ENCODE measurements at regions not wholly inside any gene's neighbourhood (a gene's known extent, or its start where the extent isn't known, plus 50 kb on each side); places are given as distances from the start of the nearest gene placed in this dataset.
"Not testable (repeated sequence)": the region's sequence is repeated elsewhere in the genome, so short reads cannot be mapped to it uniquely, and the experiment has no call there.

DNA sequence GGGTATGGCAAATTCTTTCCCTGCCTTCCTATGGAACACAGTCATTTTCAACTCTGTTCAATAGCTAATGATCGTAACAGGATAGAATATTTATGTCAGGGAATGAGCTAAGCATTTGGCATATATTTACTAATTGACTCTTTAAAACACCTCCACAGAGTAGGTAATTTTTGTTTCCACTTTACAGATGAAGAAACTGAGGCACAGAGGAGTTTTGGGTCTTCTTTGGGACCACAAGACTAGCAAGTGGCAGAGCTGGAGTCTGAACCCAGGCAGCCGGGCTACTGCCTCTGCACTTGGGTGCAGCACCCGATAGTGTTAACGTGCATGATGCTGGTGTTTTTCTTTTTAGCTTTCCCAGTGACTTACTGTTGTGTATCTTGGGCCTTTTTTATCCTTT is 384.0 kb downstream of the SFMBT2 start:
- no peak for DNase-seq

DNA sequence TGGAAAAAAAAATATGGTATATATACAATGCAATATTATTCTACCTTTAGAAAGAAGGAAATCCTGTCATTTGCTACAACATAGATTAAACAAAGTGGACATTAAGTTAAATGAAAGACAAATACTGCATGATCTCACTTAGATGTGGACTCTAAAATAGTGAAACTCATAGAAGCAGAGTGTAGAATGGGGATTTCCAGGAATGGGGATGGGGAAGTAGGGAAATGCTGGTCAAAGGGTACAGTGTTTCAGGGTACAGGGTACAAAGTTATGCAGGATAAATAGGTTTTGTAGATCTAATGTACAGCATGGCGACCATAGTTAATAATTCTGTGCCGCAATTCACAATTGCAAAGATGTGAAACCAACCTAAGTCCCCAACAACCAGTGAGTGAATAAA is 385.5 kb downstream of the SFMBT2 start:
- no peak for DNase-seq

DNA sequence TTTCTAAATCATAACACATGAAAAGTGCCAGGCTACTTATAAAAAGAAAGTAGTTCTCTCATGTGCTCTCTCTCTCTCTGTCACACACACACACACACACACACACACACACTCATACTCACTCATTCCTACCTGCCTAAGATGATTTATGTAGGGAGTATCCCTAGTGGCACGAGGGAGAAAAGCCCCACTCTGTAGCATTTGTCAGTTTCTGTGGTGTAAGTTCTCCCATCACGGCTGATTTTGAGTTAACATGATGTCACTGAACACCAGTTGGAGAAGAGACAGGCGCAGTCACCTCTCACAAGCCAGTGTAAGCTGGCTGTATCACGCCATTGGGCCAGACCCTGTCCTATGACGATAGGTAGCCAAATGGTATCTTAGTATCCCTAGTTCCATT is 395.4 kb downstream of the SFMBT2 start:
- DNase-seq = no peak

DNA sequence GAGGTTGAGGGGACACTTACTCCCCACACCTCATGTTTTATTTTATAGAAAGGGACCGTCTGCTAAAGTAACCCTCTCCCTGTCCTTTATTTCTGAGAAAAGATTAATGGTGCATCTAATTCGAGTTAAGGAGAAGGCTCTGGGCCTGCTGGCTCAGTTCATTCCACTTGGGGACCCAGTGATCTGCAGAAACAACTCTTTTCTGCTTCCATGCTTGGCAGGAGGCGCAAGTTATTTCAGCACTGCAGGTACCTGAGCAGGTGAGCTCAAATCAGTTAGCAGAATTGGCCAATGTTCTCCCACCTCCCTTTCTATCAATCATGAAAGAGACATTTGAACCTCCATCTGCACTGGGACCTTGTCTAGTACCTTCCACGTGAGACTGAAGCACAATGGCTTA is 396.1 kb downstream of the SFMBT2 start:
- DNase-seq = no peak

DNA sequence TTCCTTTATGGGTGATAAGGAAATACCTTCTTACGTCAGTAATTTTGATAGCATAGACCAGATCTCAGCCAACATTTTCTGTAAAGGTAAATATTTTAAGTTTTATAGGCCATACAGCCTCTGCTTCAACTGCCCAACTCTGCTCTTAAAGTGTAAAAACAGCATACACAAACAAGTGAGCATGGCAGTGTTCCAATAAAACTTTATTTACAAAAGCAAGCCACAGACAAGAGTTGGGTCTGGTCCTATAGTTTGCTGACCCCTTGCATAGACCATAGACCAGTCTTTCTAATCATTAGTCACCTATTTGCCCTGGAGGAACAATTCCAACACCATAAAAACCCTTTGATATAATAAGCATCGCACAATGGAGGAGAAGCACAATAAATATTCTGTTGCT is 398.8 kb downstream of the SFMBT2 start:
- no peak for DNase-seq

DNA sequence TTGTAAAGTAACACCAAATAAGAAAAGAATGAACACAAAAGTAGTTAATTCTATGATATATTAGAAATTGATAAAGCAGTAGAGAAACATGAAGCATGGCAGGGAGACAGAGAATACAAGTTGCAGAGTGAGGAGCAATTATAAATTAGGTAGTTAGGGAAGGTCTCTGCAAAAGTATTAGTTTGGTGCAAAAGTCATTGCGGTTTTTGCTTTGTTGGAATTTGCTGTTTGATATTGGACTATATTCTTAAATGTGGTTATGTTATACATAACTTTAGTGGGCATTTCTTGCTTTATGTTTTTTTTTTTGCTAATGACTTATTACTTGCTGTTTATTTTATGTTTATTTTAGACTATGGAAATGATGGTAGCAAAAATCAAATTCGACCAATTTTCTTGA is 402.2 kb downstream of the SFMBT2 start:
- no peak for DNase-seq

DNA sequence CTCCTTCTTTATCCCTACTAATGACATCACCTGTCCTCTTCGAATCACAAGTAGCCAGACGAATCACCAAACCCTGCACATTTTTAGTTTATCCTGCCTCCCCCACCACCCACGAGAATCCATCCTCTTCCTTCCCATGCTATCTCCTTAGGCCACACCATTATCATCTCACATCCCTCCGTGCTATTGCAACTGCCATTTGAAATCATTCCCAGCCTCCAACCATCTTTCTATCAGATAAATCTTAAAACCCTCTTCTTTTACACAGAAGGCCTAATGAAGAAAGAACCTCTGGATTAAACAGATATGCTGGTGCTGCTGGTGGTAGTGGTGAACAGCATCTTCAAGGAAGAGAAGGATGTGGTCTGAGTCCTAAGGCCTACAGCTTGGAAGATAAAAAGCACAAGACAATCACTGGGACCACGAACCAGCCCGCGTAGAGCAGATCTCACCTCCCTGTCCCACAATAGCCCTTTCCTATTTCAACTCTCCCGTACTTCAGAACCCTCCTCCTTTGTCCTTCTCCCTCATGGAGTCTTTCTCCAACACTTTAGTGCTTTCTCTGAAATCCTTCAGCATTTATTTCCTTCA is 403.1 kb downstream of the SFMBT2 start:
- DNase-seq = no peak

DNA sequence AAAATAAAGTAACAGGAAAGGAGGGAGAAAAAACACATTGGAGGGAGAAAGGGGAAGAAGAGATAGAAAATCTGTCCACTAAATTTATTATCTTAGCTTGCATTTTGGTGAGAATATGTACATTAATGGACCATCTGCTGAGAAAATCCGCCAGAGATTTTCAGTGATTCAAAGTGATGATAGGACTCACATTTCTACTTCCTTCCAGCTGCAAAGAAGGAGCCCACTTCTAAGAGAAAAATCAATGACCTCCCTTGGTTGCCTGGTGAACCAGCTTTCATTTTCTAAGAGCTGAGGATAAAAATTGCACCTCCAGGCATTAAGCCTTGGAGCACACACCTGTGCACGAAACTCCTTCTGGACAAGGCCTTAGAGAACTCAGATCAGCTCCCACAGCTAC is 404.3 kb downstream of the SFMBT2 start:
- no peak for DNase-seq

DNA sequence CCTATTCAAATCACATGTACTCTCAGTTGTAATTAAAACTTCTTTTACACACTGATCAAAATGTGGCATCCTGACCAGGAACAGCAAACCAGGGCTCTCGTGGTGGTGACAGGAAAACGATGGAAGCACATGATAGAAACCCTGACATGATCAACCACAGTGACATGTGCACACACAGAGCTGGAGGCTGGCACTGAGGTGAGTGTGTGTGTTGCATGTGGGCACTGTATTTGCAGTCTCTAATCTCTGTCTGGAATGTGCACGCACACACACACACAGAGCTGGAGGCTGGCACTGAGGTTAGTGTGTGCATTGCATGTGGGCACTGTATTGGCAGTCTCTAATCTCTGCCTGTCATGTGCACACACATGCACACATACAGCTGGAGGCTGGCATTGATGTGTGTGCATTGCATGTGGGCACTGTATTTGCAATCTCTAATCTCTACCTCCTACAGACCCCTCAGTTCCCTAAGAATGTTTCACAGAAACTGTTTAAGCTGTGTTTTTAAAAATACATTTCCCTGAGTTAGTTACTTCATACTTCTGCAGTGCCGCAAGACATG is 406.9 kb downstream of the SFMBT2 start:
- no peak for DNase-seq

DNA sequence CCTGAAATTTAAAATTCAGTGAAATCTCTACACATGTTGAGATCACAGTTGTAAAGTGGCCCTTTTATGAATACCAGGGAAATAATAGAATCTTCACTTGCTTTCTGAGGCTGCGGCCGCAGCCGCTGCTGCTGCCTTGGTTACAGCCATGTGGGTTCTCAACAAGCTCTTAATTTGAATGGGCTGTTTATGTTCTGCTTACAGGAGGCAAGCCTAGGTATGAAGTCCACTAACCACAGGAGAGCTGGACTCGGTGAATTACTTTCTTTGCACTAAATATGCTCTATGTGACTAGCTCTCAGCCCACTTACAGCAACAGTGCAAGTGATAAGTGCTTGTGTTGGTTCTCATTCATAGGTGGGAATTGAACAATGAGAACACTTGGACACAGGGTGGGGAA is 410.8 kb downstream of the SFMBT2 start:
- DNase-seq = no peak

DNA sequence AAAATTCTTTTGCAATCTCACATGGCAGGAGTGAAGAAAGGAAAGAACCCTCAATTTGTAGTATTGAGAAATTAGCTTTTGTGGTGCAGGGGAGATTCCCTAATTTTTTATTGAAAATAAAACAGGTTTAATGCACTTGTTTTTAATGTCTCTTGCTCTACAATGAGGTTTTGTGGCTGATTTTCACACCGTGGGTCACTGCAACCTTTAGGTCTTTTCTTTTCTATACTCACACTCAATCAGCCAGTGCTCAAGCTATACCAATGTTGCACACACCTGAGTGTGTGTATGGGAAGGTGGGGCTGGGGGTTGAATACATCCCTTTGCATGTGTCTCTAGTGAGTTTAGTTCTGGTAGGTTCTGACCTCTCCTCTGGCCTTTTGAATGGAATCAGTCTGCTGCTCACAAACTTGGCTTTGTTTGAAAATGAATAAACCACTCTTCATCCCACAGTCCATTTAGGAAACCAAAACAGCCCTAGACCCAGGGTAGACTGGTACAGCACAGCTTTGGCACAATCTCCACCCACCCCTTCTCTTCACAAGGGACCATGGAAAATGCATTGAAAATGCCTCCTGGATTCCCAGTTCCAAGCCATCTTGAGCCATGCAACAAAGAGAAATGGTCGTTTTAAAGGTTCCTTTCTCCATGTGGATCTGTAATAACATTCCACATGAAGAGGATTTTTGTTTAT is 411.5 kb downstream of the SFMBT2 start:
- no peak for DNase-seq

DNA sequence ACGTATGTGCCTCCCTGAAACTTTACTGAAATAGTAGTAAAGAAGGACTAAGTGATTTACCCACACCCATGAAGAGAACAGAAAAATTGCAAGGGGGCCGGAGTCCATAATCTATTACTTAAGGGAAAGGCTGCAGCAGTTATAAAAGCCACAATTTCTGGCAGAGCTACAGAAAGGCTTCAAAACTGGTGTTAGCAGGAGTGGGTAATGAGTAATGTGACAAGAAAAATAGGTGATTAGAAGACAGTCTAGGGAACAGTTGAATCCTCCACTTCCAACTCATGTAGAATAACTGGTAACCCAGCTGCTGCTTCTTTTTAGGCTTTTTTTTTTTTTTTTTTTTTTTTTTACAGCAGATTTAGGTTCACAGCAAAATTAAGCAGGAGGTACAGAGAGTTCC is 413.3 kb downstream of the SFMBT2 start:
- DNase-seq = no peak

DNA sequence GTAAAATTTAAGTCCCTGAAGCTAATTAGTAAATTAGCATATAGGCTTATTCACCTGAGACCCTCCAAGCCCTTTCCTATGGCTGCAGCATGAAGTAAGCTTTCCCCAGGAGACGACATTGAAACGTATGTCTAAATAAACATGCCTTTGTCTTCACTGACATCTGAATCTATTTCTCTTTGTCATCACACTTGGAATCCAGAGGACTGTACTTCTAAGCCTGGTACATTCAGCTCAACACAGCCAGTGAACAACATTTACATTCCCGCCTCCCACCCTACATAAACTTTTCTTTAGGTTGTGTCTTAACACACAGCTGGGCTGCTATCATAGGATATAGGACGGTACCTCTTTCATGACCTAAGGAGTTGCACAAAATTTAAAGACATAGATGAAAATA is 414.4 kb downstream of the SFMBT2 start:
- no peak for DNase-seq

DNA sequence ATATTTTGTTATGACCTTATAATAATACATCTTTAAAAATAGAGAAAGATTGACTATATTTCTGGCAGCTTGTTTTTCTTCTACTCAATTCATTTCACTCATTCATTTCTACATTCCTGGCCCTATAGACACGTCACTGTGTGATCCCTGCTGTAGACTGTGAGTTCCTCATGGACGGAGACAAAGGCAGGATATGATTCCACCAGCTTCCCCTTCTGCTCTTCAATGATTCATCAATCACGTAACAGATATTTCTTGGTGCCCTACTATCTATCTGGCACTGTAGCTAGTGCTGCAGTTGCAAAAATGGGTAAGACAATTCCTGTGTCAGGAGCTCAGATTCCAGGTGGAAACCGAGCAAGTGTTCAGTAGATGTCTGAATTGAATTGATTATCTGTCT is 415.0 kb downstream of the SFMBT2 start:
- DNase-seq = no peak

DNA sequence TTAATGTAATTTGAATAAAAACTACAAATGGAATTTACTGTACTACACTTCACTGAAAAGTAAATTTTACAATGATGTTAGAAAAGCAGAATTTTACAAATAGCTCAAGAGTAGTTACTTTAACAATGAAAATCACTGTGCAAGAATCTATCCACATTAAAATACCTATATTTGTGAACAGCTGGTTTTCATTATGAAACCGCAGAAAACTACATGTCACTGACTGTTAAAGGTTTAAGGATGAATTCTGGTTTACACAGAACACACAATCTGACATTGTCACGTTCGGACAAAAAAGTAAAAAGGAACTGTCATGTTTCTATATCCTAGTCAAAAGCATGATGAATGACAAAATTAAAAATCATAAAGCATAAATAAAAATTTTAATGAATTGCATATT is 415.3 kb upstream of the PRKCQ start:
- no peak for DNase-seq

DNA sequence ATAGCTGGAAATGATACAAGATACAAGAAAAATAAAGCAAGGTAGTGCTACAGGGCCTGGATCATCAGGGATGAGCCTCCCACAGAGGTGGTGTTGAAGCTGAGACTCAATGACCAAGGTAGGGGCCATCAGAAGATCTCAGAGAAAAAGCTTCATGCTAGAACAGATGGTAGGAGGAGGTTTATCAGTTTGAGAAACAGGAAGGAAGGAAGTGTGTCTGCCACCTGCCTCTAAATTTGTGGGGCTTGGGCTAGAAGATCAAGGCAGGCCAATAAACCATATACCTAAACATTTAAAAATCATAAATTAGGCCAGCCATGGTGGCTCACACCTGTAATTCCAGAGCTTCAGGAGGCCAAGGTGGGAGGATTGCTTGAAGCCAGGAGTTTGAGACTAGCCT is 410.8 kb upstream of the PRKCQ start:
- no peak for DNase-seq

DNA sequence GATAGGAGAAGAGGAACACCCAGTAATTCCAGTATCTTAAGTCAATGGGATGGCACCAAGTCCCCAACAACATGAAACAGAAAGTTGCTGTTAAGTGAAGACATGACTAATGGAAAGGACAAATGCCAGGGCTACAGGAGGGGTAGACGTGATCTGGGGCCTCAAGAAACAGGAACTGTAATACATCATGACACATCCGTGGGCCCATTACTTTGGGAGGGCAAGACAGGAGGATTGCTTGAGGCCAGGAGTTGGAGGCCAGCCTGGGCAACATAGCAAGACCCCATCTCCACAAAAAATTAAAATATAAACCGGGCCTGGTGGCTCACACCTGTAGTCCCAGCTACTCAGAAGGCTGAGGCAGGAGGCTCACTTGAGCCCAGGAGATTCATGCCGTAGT is 408.6 kb upstream of the PRKCQ start:
- no peak for DNase-seq

DNA sequence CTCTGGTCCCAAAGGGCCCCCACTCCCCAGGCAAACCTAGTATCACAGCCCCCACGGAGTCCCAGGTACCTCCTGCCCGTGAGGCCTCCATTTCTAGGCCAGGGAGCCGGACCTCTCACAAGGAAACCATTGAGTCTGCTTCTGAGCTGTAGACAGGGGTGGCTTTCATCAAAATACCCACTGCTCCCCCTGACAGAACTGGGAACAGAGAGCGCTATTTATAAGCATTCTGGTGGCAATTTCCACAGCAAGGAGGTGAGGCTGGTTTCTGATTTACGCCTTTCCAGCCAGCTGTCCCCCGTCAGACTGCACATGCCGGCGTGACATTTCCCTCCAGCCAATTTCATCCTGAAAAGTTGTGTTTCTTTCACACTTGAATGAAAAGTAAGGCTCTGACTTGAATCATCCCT is 407.5 kb upstream of the PRKCQ start:
- no peak for DNase-seq

DNA sequence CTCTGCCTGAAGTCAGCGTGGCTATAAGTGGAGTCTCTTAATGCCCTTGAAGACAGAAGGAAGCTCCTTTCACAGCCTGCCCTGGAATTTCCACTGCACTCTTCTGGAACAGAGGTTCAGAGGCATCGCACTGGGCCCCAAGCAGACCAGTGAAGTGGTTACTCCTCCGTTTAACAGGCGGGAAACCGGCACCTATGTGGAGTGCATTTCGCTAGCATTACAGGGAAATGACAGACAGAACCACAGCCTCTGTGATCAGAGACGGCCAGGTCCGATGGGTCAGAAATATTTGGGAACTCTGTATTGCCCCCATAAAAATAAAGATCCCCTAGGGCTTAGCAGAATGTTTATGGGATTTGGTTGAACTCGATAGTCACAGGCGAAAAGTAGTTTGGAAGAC is 406.9 kb upstream of the PRKCQ start:
- no peak for DNase-seq

DNA sequence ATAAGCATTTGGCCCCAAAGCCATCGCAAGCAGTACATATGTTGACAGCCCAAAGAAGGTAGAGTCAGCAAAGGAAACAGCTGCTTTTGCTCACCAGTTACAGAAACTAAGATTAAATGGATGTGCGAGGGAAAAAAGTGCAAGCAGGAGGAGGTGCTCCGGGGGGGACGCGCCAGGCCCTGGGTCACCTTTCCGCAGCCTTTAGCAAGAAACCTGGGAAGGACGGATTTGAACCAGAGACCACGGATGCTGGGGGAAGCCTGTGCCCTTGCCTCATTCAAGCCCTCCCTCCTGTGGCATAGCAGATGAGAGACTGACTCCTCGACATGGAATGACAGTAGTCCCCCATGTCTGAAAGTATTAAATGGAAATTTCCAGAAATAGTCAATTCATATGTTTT is 405.6 kb upstream of the PRKCQ start:
- DNase-seq = no peak

DNA sequence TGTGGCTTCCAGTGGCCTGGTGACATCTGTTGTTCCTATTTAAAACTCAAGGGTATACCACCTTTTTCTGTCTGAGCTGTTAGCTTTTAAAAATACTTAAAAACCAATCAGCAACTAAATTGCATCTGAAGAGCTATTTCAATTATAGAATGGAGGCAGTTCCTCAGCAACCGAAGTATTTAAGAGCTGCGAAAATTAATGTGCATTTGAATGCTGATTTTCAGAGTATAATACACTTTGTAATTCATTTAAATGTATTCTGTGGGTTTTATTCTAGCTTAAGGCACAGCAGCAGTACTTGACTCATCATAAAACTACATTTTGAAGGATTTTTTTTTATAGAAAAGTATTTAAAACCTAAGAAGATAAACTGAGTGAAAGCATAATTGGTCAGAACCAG is 404.9 kb upstream of the PRKCQ start:
- no peak for DNase-seq

DNA sequence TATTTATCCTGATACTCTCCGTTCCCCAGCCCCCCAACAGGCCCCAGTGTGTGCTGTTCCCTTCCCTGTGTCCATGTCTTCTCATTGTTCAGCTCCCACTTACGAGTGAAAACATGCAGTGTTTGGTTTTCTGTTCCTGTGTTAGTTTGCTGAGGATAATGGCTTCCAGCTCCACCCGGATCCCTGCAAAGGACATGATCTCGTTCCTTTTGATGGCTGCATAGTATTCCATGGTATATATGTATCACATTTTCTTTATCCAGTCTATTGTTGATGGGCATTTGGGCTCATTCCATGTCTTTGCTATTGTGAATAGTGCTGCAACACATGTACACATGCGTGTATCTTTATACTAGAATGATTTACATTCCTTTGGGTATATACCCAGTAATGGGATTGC is 403.9 kb upstream of the PRKCQ start:
- DNase-seq = not testable (repeated sequence)

DNA sequence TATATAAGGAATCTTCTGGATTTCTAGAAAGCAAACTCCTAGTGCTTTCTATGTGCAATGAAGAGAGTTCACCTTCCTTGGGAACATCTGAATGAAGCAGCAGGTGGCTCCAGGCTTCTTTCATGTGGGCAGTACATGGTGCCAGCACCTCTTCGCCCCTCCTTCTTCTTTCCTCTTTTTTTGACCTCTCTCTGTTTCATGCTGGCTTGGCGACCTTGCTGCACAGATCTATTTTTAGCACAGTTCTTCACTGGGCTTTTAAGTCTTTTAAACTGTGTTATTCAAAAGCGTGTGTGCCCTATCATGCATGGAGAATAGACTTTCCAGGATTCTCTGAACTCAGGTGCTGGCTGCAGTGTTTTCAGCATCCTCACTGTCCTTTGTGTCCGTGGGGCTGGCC is 400.3 kb upstream of the PRKCQ start:
- DNase-seq = no peak

DNA sequence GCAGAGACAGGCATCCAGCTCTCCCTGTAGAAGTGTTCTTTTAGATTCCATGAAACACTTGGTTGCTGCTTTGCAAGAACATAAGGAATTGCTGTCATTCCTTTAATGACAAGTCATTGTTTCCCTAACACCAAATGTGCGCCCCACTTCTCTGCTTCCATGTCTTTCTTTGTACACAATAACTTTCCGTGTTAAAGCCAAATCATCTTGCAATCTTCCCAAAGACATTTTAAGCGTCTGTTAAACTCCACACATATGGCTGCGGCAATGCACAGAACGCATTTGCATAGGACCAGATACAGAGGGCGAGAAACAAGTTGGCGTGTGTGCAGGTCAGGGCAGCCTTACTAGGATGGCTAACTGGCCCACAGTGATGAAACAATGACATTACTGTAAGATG is 399.3 kb upstream of the PRKCQ start:
- DNase-seq = no peak

DNA sequence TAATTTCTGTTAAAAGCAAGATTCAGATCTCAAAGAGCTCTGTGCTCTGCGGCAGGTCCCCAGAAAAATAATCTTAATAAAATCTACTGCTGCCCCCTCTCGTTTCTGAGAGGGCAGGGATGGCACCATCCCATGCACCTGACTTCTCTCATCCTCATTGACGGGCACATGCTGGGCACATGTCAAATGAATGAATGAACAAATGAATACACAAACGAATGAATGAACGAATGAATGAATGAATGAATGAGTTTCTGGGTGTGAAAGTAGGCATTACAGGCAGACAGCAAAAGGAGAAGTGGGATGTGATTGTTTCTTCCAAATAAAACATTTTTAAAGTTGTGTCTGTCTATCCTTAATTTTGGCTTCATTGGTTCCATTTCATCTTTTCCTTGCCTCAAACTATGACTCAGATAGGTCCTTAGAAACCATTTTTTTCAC is 398.1 kb upstream of the PRKCQ start:
- no peak for DNase-seq
